Panc1 (cell line): ENCODE measurements at regions not wholly inside any gene's neighbourhood (a gene's known extent, or its start where the extent isn't known, plus 50 kb on each side); places are given as distances from the start of the nearest gene placed in this dataset.

Experiments used
- ATAC-seq: fragments of 200-7000 bp; cut with Tn5 transposase; 2 replicates; pipeline ENCODE4 v1.9.1; 2020; ENCODE audit warnings: mild to moderate bottlenecking, moderate library complexity
- BruUV-seq: library from RNA; stranded (reverse); fragments of 400-500 nt; replicated peaks from 2 replicates; lab custom pipeline; 2021; lab: Mats Ljungman, UMichigan
- CTCF ChIA-PET: fragments of 300-600 bp; sonication (Branson Sonifier 250); formaldehyde crosslinking; loops from one replicate; lab custom pipeline; 2022; ENCODE audit warnings: antibody characterized with exemption; lab: Charles Lee
- POLR2A ChIA-PET: fragments of 300-600 bp; sonication (Branson Sonifier 250); formaldehyde crosslinking; loops from one replicate; lab custom pipeline; 2022; ENCODE audit warnings: antibody characterized with exemption; lab: Charles Lee
- DNase-seq: peaks from one replicate; pipeline ENCODE4 v3.0.0-alpha.2; 2010; ENCODE audit warnings: low read depth, low spot score
- H3K27ac ChIP-seq: 2 replicates; pipeline ENCODE4 v1.5.1; 2011; ENCODE audit warnings: mild to moderate bottlenecking, low read length, inconsistent platforms
- H3K27me3 ChIP-seq: fragments of 200-500 bp; sonication (Bioruptor generic); 2 replicates; pipeline ENCODE4 v1.6.0; 2014; ENCODE audit warnings: low read length, inconsistent platforms; ENCODE audit not compliant: control insufficient read depth, insufficient read depth
- H3K36me3 ChIP-seq: fragments of 200-500 bp; sonication (Bioruptor generic); 2 replicates; pipeline ENCODE4 v1.5.1; 2014; ENCODE audit warnings: inconsistent platforms, mild to moderate bottlenecking, low read length, moderate library complexity; ENCODE audit not compliant: control insufficient read depth, insufficient read depth
- H3K4me1 ChIP-seq: 2 replicates; pipeline ENCODE4 v1.5.1; 2011; ENCODE audit warnings: inconsistent platforms, mild to moderate bottlenecking, low read length, moderate library complexity; ENCODE audit not compliant: control insufficient read depth, insufficient read depth
- H3K4me3 ChIP-seq, 2 experiments: 2 replicates each; pipeline ENCODE4 v1.5.1; 2011 to 2012; ENCODE audit warnings: low read depth in 2 of 2, low read length in 2 of 2, mild to moderate bottlenecking in 2 of 2, inconsistent platforms in 1 of 2, moderate library complexity in 1 of 2
- H3K9me3 ChIP-seq: fragments of 200-500 bp; sonication (Bioruptor generic); 2 replicates; pipeline ENCODE4 v1.5.1; 2014; ENCODE audit warnings: low read depth, mild to moderate bottlenecking, inconsistent platforms, low read length, moderate library complexity; ENCODE audit not compliant: control insufficient read depth, insufficient read depth
- POLR2AphosphoS5 ChIP-seq: IDR thresholded peaks from 2 replicates; pipeline ENCODE4 v1.6.1; 2012; ENCODE audit warnings: mild to moderate bottlenecking, low read depth, low read length, moderate library complexity
- SIN3A ChIP-seq: IDR thresholded peaks from 2 replicates; pipeline ENCODE4 v1.6.1; 2012; ENCODE audit warnings: low read depth, mild to moderate bottlenecking, low read length, moderate library complexity, borderline replicate concordance; ENCODE audit not compliant: insufficient read depth
- TCF7L2 ChIP-seq: IDR thresholded peaks from 2 replicates; pipeline ENCODE4 v1.6.1; 2011; ENCODE audit warnings: mild to moderate bottlenecking, low read depth, low read length, inconsistent platforms
- in situ Hi-C: cut with HindIII; loops from 2 replicates; pipeline ENCODE4 v1.10.0; 2016; ENCODE audit warnings: low sequenced_read_pairs, low pct_unique_long_range_greater_than_20kb
- intact Hi-C: fragments of 100-400 bp; cut with micrococcal nuclease; formaldehyde crosslinking; loops from one replicate; pipeline ENCODE4 v1.10.0; 2022; ENCODE audit not compliant: unreplicated experiment
- TF ChIP-seq, protein P1 (sequence below): fragments of 450-650 bp; IDR thresholded peaks from 2 replicates; pipeline ENCODE4 v1.5.1; 2017; ENCODE audit warnings: mild to moderate bottlenecking
- TF ChIP-seq, protein P2 (sequence below), 2 experiments: IDR thresholded peaks; 2 replicates each; pipeline ENCODE4 v1.6.1; 2011 to 2012; ENCODE audit warnings: low read depth in 2 of 2, control low read depth in 1 of 2, low read length in 1 of 2, mild to moderate bottlenecking in 1 of 2, moderate library complexity in 1 of 2; ENCODE audit not compliant: insufficient read depth in 1 of 2

GRCh38 chr18:51437280-51438271 is 240.1 kb upstream of the MEX3C start:
- TF ChIP-seq POLR2AphosphoS5: no peak
- no peak for TF ChIP-seq TCF7L2
- no peak for TF ChIP-seq SIN3A
- TF ChIP-seq, protein P1, sequence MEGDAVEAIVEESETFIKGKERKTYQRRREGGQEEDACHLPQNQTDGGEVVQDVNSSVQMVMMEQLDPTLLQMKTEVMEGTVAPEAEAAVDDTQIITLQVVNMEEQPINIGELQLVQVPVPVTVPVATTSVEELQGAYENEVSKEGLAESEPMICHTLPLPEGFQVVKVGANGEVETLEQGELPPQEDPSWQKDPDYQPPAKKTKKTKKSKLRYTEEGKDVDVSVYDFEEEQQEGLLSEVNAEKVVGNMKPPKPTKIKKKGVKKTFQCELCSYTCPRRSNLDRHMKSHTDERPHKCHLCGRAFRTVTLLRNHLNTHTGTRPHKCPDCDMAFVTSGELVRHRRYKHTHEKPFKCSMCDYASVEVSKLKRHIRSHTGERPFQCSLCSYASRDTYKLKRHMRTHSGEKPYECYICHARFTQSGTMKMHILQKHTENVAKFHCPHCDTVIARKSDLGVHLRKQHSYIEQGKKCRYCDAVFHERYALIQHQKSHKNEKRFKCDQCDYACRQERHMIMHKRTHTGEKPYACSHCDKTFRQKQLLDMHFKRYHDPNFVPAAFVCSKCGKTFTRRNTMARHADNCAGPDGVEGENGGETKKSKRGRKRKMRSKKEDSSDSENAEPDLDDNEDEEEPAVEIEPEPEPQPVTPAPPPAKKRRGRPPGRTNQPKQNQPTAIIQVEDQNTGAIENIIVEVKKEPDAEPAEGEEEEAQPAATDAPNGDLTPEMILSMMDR: no peak
- TF ChIP-seq, protein P2, sequence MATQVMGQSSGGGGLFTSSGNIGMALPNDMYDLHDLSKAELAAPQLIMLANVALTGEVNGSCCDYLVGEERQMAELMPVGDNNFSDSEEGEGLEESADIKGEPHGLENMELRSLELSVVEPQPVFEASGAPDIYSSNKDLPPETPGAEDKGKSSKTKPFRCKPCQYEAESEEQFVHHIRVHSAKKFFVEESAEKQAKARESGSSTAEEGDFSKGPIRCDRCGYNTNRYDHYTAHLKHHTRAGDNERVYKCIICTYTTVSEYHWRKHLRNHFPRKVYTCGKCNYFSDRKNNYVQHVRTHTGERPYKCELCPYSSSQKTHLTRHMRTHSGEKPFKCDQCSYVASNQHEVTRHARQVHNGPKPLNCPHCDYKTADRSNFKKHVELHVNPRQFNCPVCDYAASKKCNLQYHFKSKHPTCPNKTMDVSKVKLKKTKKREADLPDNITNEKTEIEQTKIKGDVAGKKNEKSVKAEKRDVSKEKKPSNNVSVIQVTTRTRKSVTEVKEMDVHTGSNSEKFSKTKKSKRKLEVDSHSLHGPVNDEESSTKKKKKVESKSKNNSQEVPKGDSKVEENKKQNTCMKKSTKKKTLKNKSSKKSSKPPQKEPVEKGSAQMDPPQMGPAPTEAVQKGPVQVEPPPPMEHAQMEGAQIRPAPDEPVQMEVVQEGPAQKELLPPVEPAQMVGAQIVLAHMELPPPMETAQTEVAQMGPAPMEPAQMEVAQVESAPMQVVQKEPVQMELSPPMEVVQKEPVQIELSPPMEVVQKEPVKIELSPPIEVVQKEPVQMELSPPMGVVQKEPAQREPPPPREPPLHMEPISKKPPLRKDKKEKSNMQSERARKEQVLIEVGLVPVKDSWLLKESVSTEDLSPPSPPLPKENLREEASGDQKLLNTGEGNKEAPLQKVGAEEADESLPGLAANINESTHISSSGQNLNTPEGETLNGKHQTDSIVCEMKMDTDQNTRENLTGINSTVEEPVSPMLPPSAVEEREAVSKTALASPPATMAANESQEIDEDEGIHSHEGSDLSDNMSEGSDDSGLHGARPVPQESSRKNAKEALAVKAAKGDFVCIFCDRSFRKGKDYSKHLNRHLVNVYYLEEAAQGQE (IDR thresholded peaks at IDR 0.05; ENCODE audit: insufficient read depth in 1 of 2, low read depth in 2 of 2, low read length in 1 of 2): no peak
- in situ Hi-C loops: no loop called here

DNA sequence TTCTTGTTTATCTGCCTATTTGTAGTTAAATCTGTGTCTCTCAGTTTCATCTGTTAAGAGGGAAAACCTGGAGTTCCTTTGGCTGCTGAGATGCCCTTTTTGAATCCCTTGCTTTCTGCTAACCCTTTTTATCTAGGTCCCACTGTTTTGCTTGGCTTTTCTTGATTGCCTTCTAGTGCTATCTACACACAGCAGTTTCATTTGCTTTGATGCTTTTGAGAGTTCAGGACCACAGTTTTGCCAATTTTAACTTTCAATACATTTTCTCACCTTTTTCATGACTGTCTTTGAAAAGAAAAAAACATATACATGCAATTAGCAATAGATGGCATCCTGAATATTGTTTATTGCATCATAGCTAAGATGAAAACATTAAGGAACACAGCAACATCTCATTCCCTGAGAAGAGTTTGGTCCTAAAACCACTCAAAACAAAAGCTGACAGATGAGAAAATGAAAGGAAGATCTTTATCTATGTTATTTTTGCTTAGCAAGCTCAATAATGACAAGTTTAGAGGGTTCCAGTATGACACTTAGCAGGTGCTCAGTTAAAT is 241.4 kb upstream of the MEX3C start:
- DNase-seq (no peak), ATAC-seq (no peak)
- in situ Hi-C loops: no loop called here
- intact Hi-C loops: no loop called here
- no TSS peak for BruUV-seq
- no peaks in the 10 kb centered on the region for H3K9me3 ChIP-seq
- TF ChIP-seq, protein P2 (IDR thresholded peaks at IDR 0.05; ENCODE audit: insufficient read depth in 1 of 2, low read depth in 2 of 2, low read length in 1 of 2): no peak
- no peak for TF ChIP-seq TCF7L2
- TF ChIP-seq POLR2AphosphoS5: no peak
- TF ChIP-seq, protein P1: no peak
- TF ChIP-seq SIN3A: no peak
- no peaks in the 10 kb centered on the region; the same call in 1 of the 2 replicates for H3K27me3 ChIP-seq
- H3K27ac ChIP-seq: no peak overlapping the region
- H3K36me3 ChIP-seq: no peaks in the 10 kb centered on the region
- ChIA-PET POLR2A (no interaction called here), CTCF (no interaction called here)
- no peaks in the 10 kb centered on the region for H3K4me1 ChIP-seq
- no peak overlapping the region for H3K4me3 ChIP-seq

More at GRCh38 chr18:51437280-51438271, 240.1 kb upstream of the MEX3C start:
- CTCF ChIA-PET: no interaction called here
- Histone ChIP-seq H3K27ac (no peak overlapping the region), H3K9me3 (no peaks in the 10 kb centered on the region), H3K4me3 (no peak overlapping the region), H3K4me1 (no peaks in the 10 kb centered on the region), H3K27me3 (no peaks in the 10 kb centered on the region; the same call in 1 of the 2 replicates), H3K36me3 (no peaks in the 10 kb centered on the region)
- no TSS peak for BruUV-seq
- intact Hi-C loops: no loop called here
- ATAC-seq: no peak
- DNase-seq: no peak
- POLR2A ChIA-PET: no interaction called here
